SK-N-SH (cell line): ENCODE measurements at regions not wholly inside any gene's neighbourhood (a gene's known extent, or its start where the extent isn't known, plus 50 kb on each side); places are given as distances from the start of the nearest gene placed in this dataset.

Experiments
- ELF1 ChIP-seq: IDR thresholded peaks from 2 replicates; pipeline ENCODE4 v1.4.0; 2012
- EZH2phosphoT487 ChIP-seq: fragments of 200-600 bp; sonication (generic); IDR thresholded peaks from 2 replicates; pipeline ENCODE4 v1.6.1; 2017; ENCODE audit warnings: low read depth, mixed run types, mild to moderate bottlenecking, antibody characterized with exemption, moderate library complexity, borderline replicate concordance
- RAD21 ChIP-seq: IDR thresholded peaks from 2 replicates; pipeline ENCODE4 v1.6.1; 2012; ENCODE audit warnings: mild to moderate bottlenecking, low read length
- SMC3 ChIP-seq: IDR thresholded peaks from 2 replicates; pipeline ENCODE4 v1.6.1; 2012; ENCODE audit warnings: low read depth, low read length, improper control_type of control experiment
- TAF1 ChIP-seq: IDR thresholded peaks from 2 replicates; pipeline ENCODE4 v1.6.1; 2012; ENCODE audit warnings: low read depth, mild to moderate bottlenecking, low read length, moderate library complexity, borderline replicate concordance
- TEAD4 ChIP-seq: IDR thresholded peaks from 2 replicates; pipeline ENCODE4 v1.4.0; 2012; ENCODE audit warnings: mild to moderate bottlenecking, borderline replicate concordance; ENCODE audit not compliant: insufficient read depth
- TF ChIP-seq, protein P1 (sequence below): fragments of 200-600 bp; sonication (generic); IDR thresholded peaks from 2 replicates; pipeline ENCODE4 v1.6.1; 2017; ENCODE audit warnings: antibody characterized with exemption, mild to moderate bottlenecking, moderate library complexity
- TF ChIP-seq, protein P2 (sequence below): IDR thresholded peaks from 2 replicates; pipeline ENCODE4 v1.4.0; 2012; ENCODE audit warnings: low read depth

DNA sequence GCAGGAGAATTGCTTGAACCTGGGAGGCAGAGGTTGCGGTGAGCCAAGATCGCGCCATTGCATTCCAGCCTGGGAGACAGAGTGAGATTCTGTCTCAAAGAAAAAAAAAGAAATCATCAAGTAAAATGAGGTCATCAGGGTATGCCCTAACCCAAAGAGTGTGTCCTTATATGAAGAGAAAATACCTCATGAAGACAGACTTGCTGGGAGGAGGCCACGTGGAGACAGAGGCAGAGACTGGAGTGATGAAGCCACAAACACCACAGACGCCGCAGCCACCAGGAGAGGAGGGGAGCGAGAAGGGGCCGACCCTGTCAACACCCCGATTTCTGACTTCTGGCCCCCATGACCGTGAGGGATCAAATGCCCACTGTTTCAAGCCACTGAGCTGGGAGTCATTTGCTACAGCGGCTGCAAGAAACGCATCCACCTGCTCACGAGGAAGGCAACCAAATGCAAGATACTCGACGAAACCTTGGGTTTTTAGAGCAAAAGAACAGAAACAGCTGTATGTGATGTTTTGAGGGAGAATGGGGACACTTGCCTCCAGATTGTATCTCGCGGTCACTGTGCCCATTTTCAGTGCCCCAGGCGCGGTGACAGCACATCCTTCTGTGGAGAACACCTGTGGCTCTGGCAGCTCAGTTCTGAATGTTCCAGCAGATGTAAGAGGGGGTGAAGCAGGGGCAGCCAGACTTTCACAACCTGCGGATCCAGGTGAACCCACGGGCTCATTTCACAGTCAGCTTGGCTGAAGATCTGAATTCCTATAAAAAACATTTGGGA is 1317.2 kb downstream of the TBC1D22A start:
- TF ChIP-seq RAD21 (no peak), ELF1 (no peak), TEAD4 (no peak), TAF1 (no peak), EZH2phosphoT487 (no peak), SMC3 (no peak)
- TF ChIP-seq, protein P1, sequence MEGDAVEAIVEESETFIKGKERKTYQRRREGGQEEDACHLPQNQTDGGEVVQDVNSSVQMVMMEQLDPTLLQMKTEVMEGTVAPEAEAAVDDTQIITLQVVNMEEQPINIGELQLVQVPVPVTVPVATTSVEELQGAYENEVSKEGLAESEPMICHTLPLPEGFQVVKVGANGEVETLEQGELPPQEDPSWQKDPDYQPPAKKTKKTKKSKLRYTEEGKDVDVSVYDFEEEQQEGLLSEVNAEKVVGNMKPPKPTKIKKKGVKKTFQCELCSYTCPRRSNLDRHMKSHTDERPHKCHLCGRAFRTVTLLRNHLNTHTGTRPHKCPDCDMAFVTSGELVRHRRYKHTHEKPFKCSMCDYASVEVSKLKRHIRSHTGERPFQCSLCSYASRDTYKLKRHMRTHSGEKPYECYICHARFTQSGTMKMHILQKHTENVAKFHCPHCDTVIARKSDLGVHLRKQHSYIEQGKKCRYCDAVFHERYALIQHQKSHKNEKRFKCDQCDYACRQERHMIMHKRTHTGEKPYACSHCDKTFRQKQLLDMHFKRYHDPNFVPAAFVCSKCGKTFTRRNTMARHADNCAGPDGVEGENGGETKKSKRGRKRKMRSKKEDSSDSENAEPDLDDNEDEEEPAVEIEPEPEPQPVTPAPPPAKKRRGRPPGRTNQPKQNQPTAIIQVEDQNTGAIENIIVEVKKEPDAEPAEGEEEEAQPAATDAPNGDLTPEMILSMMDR, result no peak
- TF ChIP-seq, protein P2, sequence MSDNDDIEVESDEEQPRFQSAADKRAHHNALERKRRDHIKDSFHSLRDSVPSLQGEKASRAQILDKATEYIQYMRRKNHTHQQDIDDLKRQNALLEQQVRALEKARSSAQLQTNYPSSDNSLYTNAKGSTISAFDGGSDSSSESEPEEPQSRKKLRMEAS, result no peak
